ENCODE measurements at regions not wholly inside any gene's neighbourhood (a gene's known extent, or its start where the extent isn't known, plus 50 kb on each side); places are given as distances from the start of the nearest gene placed in this dataset.
A peak's percentile ranks its signal among the peaks of the same experiment; 100 is the strongest.

- intact Hi-C loops (cut with micrococcal nuclease; ENCODE audit: unreplicated experiment) = no loop called here
- Histone ChIP-seq H3K9me2 (ENCODE audit: insufficient read depth) (no peaks in the 10 kb centered on the region), H3K4me3 (no peak overlapping the region)
Observed at GRCh38 chr15:79378394-79379109, 53.6 kb upstream of the MINAR1 start.

DNA sequence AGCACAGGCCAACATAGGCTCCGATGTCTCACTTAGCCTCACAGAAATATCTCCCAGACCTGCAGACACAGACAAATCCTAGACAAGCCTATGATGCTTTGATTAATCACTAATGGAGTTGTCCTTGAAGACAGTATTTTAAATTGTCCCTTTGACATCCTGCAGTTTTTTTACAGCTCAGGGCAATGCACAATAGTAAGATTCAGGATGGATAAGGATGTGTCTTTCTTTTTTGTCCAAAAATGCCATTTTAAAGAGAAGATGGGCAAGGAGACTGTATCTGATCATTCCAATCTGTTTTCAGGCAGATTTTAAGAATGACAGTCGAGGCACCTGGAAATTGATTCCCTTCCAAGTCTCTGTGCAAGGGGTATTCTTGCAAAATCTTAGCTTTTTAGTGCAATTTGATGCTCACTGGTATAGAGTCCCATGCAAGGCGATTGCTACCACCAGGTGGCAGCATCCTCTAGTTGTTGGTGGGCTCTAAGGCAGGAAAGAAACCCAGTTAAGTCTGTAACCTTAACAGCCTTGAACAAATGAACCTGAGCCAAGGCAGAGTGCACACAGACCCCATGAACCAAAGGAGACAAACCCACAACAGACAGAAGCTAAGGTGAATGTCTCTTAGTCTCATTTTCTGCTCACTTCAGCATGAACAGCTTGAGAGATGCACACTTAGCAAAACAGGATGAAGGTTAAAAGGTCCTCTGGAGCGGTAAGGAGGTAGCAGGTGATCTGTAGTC is 51.2 kb upstream of the MINAR1 start:
- Histone ChIP-seq H2AFZ (no peak overlapping the region), H3K27me3 (ENCODE audit: insufficient read depth, low read depth) (no peaks in the 10 kb centered on the region), H3K27ac (no peak overlapping the region), H4K20me1 (ENCODE audit: insufficient read depth) (no peaks in the 10 kb centered on the region), H3K4me3 (no peak overlapping the region), H3K9me3 (ENCODE audit: insufficient read depth, low read depth) (no peaks in the 10 kb centered on the region), H3K4me2 (no peak overlapping the region), H3K4me1 (replicated peaks; ENCODE audit: insufficient read depth) (no peaks in the 10 kb centered on the region), H3F3A (ENCODE audit: insufficient read depth, low read depth) (no peaks in the 10 kb centered on the region), H3K9me2 (ENCODE audit: insufficient read depth) (no peaks in the 10 kb centered on the region), H3K36me3 (ENCODE audit: low read depth) (no peaks in the 10 kb centered on the region), H3K79me2 (ENCODE audit: low read depth) (no peaks in the 10 kb centered on the region)
- TF ChIP-seq, protein P1, sequence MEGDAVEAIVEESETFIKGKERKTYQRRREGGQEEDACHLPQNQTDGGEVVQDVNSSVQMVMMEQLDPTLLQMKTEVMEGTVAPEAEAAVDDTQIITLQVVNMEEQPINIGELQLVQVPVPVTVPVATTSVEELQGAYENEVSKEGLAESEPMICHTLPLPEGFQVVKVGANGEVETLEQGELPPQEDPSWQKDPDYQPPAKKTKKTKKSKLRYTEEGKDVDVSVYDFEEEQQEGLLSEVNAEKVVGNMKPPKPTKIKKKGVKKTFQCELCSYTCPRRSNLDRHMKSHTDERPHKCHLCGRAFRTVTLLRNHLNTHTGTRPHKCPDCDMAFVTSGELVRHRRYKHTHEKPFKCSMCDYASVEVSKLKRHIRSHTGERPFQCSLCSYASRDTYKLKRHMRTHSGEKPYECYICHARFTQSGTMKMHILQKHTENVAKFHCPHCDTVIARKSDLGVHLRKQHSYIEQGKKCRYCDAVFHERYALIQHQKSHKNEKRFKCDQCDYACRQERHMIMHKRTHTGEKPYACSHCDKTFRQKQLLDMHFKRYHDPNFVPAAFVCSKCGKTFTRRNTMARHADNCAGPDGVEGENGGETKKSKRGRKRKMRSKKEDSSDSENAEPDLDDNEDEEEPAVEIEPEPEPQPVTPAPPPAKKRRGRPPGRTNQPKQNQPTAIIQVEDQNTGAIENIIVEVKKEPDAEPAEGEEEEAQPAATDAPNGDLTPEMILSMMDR (conservative IDR thresholded peaks at IDR 0.05) = peak; percentile 91
- TF ChIP-seq EZH2 (IDR thresholded peaks at IDR 0.05; ENCODE audit: low read depth) = no peak
- intact Hi-C loops (cut with micrococcal nuclease; ENCODE audit: unreplicated experiment) = loop anchor here (1.0 to 2.0 kb wide), 3 partner anchors 214 to 792 kb away; no protein-coding TSS in a partner anchor
- DNase-seq = peak; percentile 42 to 61
- no TSS peak for BruUV-seq (replicated peaks)
- POLR2A ChIA-PET (ENCODE audit: unreplicated experiment) = no interaction called here
- CTCF ChIA-PET = interaction anchor here (0.6 to 2.7 kb wide), 4 partner anchors 42 to 473 kb away, joined by 3 to 13 read pairs (median 5); no protein-coding TSS in a partner anchor

More at GRCh38 chr15:79378394-79379109, 53.6 kb upstream of the MINAR1 start:
- DNase-seq = no peak
- TF ChIP-seq, protein P1 (conservative IDR thresholded peaks at IDR 0.05) = no peak
- TF ChIP-seq EZH2 (IDR thresholded peaks at IDR 0.05; ENCODE audit: low read depth) = no peak
- Histone ChIP-seq H3K79me2 (ENCODE audit: low read depth) (no peaks in the 10 kb centered on the region), H3K27ac (no peak overlapping the region), H3K27me3 (ENCODE audit: insufficient read depth, low read depth) (no peaks in the 10 kb centered on the region), H3K4me2 (no peak overlapping the region), H3K36me3 (ENCODE audit: low read depth) (no peaks in the 10 kb centered on the region), H4K20me1 (ENCODE audit: insufficient read depth) (no peaks in the 10 kb centered on the region), H3K9me3 (ENCODE audit: insufficient read depth, low read depth) (no peaks in the 10 kb centered on the region), H2AFZ (no peak overlapping the region), H3F3A (ENCODE audit: insufficient read depth, low read depth) (no peaks in the 10 kb centered on the region), H3K4me1 (replicated peaks; ENCODE audit: insufficient read depth) (no peaks in the 10 kb centered on the region)
- BruUV-seq (replicated peaks) = no TSS peak
- ChIA-PET CTCF (no interaction called here), POLR2A (ENCODE audit: unreplicated experiment) (no interaction called here)

- H3K27me3 ChIP-seq (ENCODE audit: insufficient read depth, low read depth) = no peaks in the 10 kb centered on the region
- H3K27ac ChIP-seq = no peak overlapping the region
- no peaks in the 10 kb centered on the region for H3F3A ChIP-seq (ENCODE audit: insufficient read depth, low read depth)
- DNase-seq = no peak
- no peak overlapping the region for H2AFZ ChIP-seq
- no peak overlapping the region for H3K4me2 ChIP-seq
- H3K9me2 ChIP-seq (ENCODE audit: insufficient read depth) = no peaks in the 10 kb centered on the region
- no peaks in the 10 kb centered on the region for H3K9me3 ChIP-seq (ENCODE audit: insufficient read depth, low read depth)
- no peak for TF ChIP-seq EZH2 (IDR thresholded peaks at IDR 0.05; ENCODE audit: low read depth)
- TF ChIP-seq, protein P1 (conservative IDR thresholded peaks at IDR 0.05) = no peak
- no peaks in the 10 kb centered on the region for H3K79me2 ChIP-seq (ENCODE audit: low read depth)
- ChIA-PET CTCF (interaction anchor here (0.5 to 2.7 kb wide), 3 partner anchors 50 to 472 kb away, joined by 3 to 13 read pairs (median 3); no protein-coding TSS in a partner anchor), POLR2A (ENCODE audit: unreplicated experiment) (no interaction called here)
- no peaks in the 10 kb centered on the region for H3K36me3 ChIP-seq (ENCODE audit: low read depth)
- no peaks in the 10 kb centered on the region for H3K4me1 ChIP-seq (replicated peaks; ENCODE audit: insufficient read depth)
- no TSS peak for BruUV-seq (replicated peaks)
- intact Hi-C loops (cut with micrococcal nuclease; ENCODE audit: unreplicated experiment) = loop anchor here (1.0 to 2.0 kb wide), 3 partner anchors 213 to 792 kb away; no protein-coding TSS in a partner anchor
- no peaks in the 10 kb centered on the region for H4K20me1 ChIP-seq (ENCODE audit: insufficient read depth)
- no peak overlapping the region for H3K4me3 ChIP-seq
Observed at GRCh38 chr15:79381593-79381992, 50.5 kb upstream of the MINAR1 start.

Measured in PC-9 (cell line).